Stimulated activated CD8-positive, alpha-beta memory T cell treated with anti-CD3 and anti-CD28 coated beads, Interleukin-4, amount 100 ng/mL, for 48 hours (primary cell): ENCODE measurements at regions not wholly inside any gene's neighbourhood (a gene's known extent, or its start where the extent isn't known, plus 50 kb on each side); places are given as distances from the start of the nearest gene placed in this dataset.

Experiments used
- DNase-seq: peaks from one replicate; pipeline ENCODE4 v3.0.0-alpha.2; 2020

GRCh38 chr15:96264801-96265515, 65.5 kb upstream of the NR2F2 start:
- DNase-seq: no peak

- no peak for DNase-seq
These were observed 64.0 kb upstream of the NR2F2 start for GRCh38 chr15:96266456-96266855.

- DNase-seq: no peak
These were observed 63.0 kb upstream of the NR2F2 start for GRCh38 chr15:96267463-96267862.

DNA sequence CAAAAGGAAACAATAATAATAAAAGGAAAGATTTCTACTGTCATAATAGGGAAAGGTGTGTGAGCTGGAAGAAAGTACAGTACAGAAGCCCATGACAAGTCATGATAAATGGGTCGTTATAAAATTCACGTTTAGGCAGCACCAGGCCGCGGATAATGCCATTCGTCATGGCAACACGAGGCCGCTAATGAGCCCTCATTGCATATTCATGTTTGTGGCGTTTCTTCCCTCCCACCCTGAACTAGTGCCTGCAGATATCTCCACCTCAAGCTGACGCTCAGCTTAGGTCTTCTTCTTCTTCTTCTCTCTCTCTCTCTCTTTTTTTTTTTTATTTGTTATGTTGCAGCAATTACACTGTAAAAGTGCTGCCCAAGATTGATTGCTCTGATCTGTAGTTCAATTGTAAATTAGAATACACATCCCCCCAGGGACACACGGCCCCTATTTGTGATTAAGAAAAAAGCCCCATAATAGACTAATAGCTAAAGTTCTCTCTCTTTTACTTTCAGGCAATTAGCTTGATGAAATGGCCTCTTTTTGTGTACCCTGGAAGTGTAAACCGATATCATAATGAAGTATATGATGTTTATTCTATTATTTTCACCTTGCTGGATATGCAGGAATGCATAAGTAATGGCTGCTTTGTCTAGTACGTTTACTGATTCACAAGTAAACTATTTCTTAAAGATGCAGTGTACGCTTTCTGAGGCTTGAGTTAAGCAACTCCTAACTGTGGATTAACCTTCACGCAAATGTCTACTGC, 61.9 kb upstream of the NR2F2 start:
- no peak for DNase-seq

DNA sequence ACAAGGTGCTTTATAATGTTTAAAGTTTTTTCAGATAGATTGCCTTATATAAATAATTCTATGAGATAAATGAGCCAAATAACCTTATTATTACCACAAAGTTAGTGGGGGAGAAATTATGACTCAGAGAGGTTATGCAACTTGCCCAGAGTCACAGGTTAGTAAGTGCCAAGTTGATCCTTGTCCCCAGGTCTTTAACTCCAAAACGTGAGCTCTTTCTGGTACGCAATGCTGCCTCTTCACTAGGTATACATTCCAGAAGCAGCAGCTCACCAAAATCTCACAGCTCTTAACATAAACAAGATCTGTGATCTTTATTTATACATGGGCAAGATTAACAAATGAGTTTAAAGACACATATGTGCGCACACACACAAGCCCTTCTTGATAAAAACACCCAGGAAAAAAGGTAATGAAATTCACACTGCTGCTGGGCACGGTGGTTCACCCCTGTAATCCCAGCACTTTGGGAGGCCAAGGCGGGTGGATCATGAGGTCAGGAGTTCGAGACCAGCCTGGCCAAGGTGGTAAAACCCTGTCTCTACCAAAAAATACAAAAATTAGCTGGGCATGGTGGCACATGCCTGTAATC, 59.8 kb upstream of the NR2F2 start:
- DNase-seq: no peak

- DNase-seq: no peak
These were observed 58.1 kb upstream of the NR2F2 start for GRCh38 chr15:96272427-96272826.

- peak; percentile 54 for DNase-seq
These were observed 57.0 kb upstream of the NR2F2 start for GRCh38 chr15:96273317-96274086.

DNA sequence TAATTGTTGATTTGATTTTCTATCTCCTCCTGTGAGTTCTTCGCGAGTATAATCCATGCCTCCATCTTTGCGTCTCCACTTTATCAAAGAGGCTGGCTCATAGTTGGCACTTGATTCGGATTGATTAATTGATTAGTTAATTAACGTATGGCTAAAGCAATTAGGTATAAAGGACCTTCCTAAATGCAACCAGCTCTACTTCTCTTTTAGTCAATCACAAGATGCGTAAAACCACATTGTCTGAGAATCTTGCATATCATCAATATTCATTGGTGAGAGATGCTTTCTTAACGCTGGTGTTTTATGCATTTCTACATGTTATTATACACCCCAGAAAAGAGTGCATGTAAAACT, 56.4 kb upstream of the NR2F2 start:
- no peak for DNase-seq

DNA sequence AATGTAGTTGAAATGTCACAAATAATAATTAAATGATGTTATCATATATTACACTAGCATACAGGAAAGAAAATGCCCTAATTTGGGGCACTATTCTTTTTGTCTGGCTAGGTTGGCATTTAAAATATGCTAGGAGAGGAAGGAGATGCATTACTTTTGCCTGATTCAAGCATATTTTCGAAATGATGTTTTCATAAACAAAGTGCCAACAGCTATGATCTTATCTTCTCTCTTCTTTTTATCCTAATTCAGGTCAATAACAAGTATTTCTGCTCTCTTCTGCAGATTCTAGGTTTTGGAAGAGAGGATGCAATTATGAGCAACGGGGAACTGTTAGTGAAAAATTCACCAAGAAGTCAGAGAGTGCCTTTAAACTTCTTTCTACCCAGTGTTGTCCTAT, 55.8 kb upstream of the NR2F2 start:
- no peak for DNase-seq

GRCh38 chr15:96276438-96277210, 53.9 kb upstream of the NR2F2 start:
- DNase-seq: no peak
